ENCODE measurements at regions not wholly inside any gene's neighbourhood (a gene's known extent, or its start where the extent isn't known, plus 50 kb on each side); places are given as distances from the start of the nearest gene placed in this dataset.

GRCh38 chr5:105414067-105414466 is 1851.5 kb upstream of the NUDT12 start:
- Histone ChIP-seq H3K27ac (ENCODE audit: low read depth, low read length) (no peak overlapping the region), H3K9ac (ENCODE audit: low read length) (no peak overlapping the region), H3K79me2 (ENCODE audit: control insufficient read depth, insufficient read depth, low read length) (no peaks in the 10 kb centered on the region), H4K8ac (ENCODE audit: low read depth, low read length) (no peak overlapping the region), H3K56ac (ENCODE audit: low read length) (no peak overlapping the region), H3K18ac (ENCODE audit: low read length) (no peak overlapping the region), H3K4me1 (ENCODE audit: control insufficient read depth, low read depth, low read length) (no peaks in the 10 kb centered on the region), H3K79me1 (ENCODE audit: low read length) (no peaks in the 10 kb centered on the region), H3K36me3 (ENCODE audit: control insufficient read depth, insufficient read depth, low read length) (no peaks in the 10 kb centered on the region), H2BK120ac (ENCODE audit: low read depth, low read length) (no peak overlapping the region), H3K27me3 (ENCODE audit: insufficient read depth, low read length, poor library complexity) (no peaks in the 10 kb centered on the region), H3K4me3 (ENCODE audit: low read length) (no peak overlapping the region), H4K5ac (ENCODE audit: low read length) (no peak overlapping the region), H2BK15ac (replicated peaks; ENCODE audit: low read depth) (no peak overlapping the region), H3K23ac (ENCODE audit: low read length) (no peak overlapping the region), H3K4ac (ENCODE audit: low read depth, low read length) (no peak overlapping the region), H2BK5ac (ENCODE audit: low read length) (no peak overlapping the region), H3K4me2 (ENCODE audit: low read length) (no peak overlapping the region), H2AK5ac (ENCODE audit: low read length) (no peak overlapping the region)
- DNase-seq, result no peak
- no CpG with 5 or more reads among the region's 3 CpGs for whole genome bisulfite sequencing (ENCODE audit: extremely low coverage, insufficient coverage, low lambda C conversion rate)

GRCh38 chr5:105413406-105413990 is 1850.9 kb upstream of the NUDT12 start:
- Histone ChIP-seq H3K9ac (ENCODE audit: low read length) (no peak overlapping the region), H3K79me2 (ENCODE audit: control insufficient read depth, insufficient read depth, low read length) (no peaks in the 10 kb centered on the region), H3K36me3 (ENCODE audit: control insufficient read depth, insufficient read depth, low read length) (no peaks in the 10 kb centered on the region), H3K23ac (ENCODE audit: low read length) (no peak overlapping the region), H3K4me2 (ENCODE audit: low read length) (no peak overlapping the region), H3K4me1 (ENCODE audit: control insufficient read depth, low read depth, low read length) (no peaks in the 10 kb centered on the region), H2BK15ac (replicated peaks; ENCODE audit: low read depth) (no peak overlapping the region), H3K56ac (ENCODE audit: low read length) (no peak overlapping the region), H3K18ac (ENCODE audit: low read length) (no peak overlapping the region), H2BK5ac (ENCODE audit: low read length) (no peak overlapping the region), H2AK5ac (ENCODE audit: low read length) (no peak overlapping the region), H4K5ac (ENCODE audit: low read length) (no peak overlapping the region), H2BK120ac (ENCODE audit: low read depth, low read length) (no peak overlapping the region), H3K4me3 (ENCODE audit: low read length) (no peak overlapping the region), H4K8ac (ENCODE audit: low read depth, low read length) (no peak overlapping the region), H3K27me3 (ENCODE audit: insufficient read depth, low read length, poor library complexity) (no peaks in the 10 kb centered on the region), H3K79me1 (ENCODE audit: low read length) (no peaks in the 10 kb centered on the region), H3K27ac (ENCODE audit: low read depth, low read length) (no peak overlapping the region), H3K4ac (ENCODE audit: low read depth, low read length) (no peak overlapping the region)
- WGBS (ENCODE audit: extremely low coverage, insufficient coverage, low lambda C conversion rate), result no CpG with 5 or more reads among the region's 9 CpGs
- no peak for DNase-seq

- no peak overlapping the region for H4K5ac ChIP-seq (ENCODE audit: low read length)
- H2BK5ac ChIP-seq (ENCODE audit: low read length), result no peak overlapping the region
- H2BK120ac ChIP-seq (ENCODE audit: low read depth, low read length), result no peak overlapping the region
- no peak overlapping the region for H3K18ac ChIP-seq (ENCODE audit: low read length)
- H3K36me3 ChIP-seq (ENCODE audit: control insufficient read depth, insufficient read depth, low read length), result no peaks in the 10 kb centered on the region
- no peak overlapping the region for H3K23ac ChIP-seq (ENCODE audit: low read length)
- no peak overlapping the region for H3K27ac ChIP-seq (ENCODE audit: low read depth, low read length)
- H3K79me1 ChIP-seq (ENCODE audit: low read length), result no peaks in the 10 kb centered on the region
- no CpG with 5 or more reads among the region's 1 CpG for WGBS (ENCODE audit: extremely low coverage, insufficient coverage, low lambda C conversion rate)
- H2AK5ac ChIP-seq (ENCODE audit: low read length), result no peak overlapping the region
- no peak overlapping the region for H2BK15ac ChIP-seq (replicated peaks; ENCODE audit: low read depth)
- H3K4me3 ChIP-seq (ENCODE audit: low read length), result no peak overlapping the region
- no peak overlapping the region for H3K9ac ChIP-seq (ENCODE audit: low read length)
- no peak overlapping the region for H3K56ac ChIP-seq (ENCODE audit: low read length)
- H3K4ac ChIP-seq (ENCODE audit: low read depth, low read length), result no peak overlapping the region
- H4K8ac ChIP-seq (ENCODE audit: low read depth, low read length), result no peak overlapping the region
- H3K79me2 ChIP-seq (ENCODE audit: control insufficient read depth, insufficient read depth, low read length), result no peaks in the 10 kb centered on the region
- H3K27me3 ChIP-seq (ENCODE audit: insufficient read depth, low read length, poor library complexity), result no peaks in the 10 kb centered on the region
- H3K4me2 ChIP-seq (ENCODE audit: low read length), result no peak overlapping the region
- no peaks in the 10 kb centered on the region for H3K4me1 ChIP-seq (ENCODE audit: control insufficient read depth, low read depth, low read length)
- DNase-seq, result no peak
These were observed 1847.1 kb upstream of the NUDT12 start for GRCh38 chr5:105409695-105410094.

GRCh38 chr5:105407200-105407599 is 1844.6 kb upstream of the NUDT12 start:
- Histone ChIP-seq H3K4ac (ENCODE audit: low read depth, low read length) (no peak overlapping the region), H4K8ac (ENCODE audit: low read depth, low read length) (no peak overlapping the region), H3K23ac (ENCODE audit: low read length) (no peak overlapping the region), H2BK15ac (replicated peaks; ENCODE audit: low read depth) (no peak overlapping the region), H3K18ac (ENCODE audit: low read length) (no peak overlapping the region), H3K9ac (ENCODE audit: low read length) (no peak overlapping the region), H3K79me1 (ENCODE audit: low read length) (no peaks in the 10 kb centered on the region), H4K5ac (ENCODE audit: low read length) (no peak overlapping the region), H3K27me3 (ENCODE audit: insufficient read depth, low read length, poor library complexity) (no peaks in the 10 kb centered on the region), H3K27ac (ENCODE audit: low read depth, low read length) (no peak overlapping the region), H3K4me3 (ENCODE audit: low read length) (no peak overlapping the region), H2AK5ac (ENCODE audit: low read length) (no peak overlapping the region), H3K4me2 (ENCODE audit: low read length) (no peak overlapping the region), H3K4me1 (ENCODE audit: control insufficient read depth, low read depth, low read length) (no peaks in the 10 kb centered on the region), H3K79me2 (ENCODE audit: control insufficient read depth, insufficient read depth, low read length) (no peaks in the 10 kb centered on the region), H3K56ac (ENCODE audit: low read length) (no peak overlapping the region), H3K36me3 (ENCODE audit: control insufficient read depth, insufficient read depth, low read length) (no peaks in the 10 kb centered on the region), H2BK120ac (ENCODE audit: low read depth, low read length) (no peak overlapping the region), H2BK5ac (ENCODE audit: low read length) (no peak overlapping the region)
- DNase-seq, result no peak
- WGBS (ENCODE audit: extremely low coverage, insufficient coverage, low lambda C conversion rate), result no CpG with 5 or more reads among the region's 1 CpG

- Histone ChIP-seq H3K79me2 (ENCODE audit: control insufficient read depth, insufficient read depth, low read length) (no peaks in the 10 kb centered on the region), H4K5ac (ENCODE audit: low read length) (no peak overlapping the region), H3K27ac (ENCODE audit: low read depth, low read length) (no peak overlapping the region), H2BK120ac (ENCODE audit: low read depth, low read length) (no peak overlapping the region), H3K79me1 (ENCODE audit: low read length) (no peaks in the 10 kb centered on the region), H3K4me3 (ENCODE audit: low read length) (no peak overlapping the region), H3K9ac (ENCODE audit: low read length) (no peak overlapping the region), H3K18ac (ENCODE audit: low read length) (no peak overlapping the region), H3K4me1 (ENCODE audit: control insufficient read depth, low read depth, low read length) (no peaks in the 10 kb centered on the region), H3K23ac (ENCODE audit: low read length) (no peak overlapping the region), H3K4me2 (ENCODE audit: low read length) (no peak overlapping the region), H3K36me3 (ENCODE audit: control insufficient read depth, insufficient read depth, low read length) (no peaks in the 10 kb centered on the region), H3K4ac (ENCODE audit: low read depth, low read length) (no peak overlapping the region), H3K27me3 (ENCODE audit: insufficient read depth, low read length, poor library complexity) (no peaks in the 10 kb centered on the region), H2BK15ac (replicated peaks; ENCODE audit: low read depth) (no peak overlapping the region), H2AK5ac (ENCODE audit: low read length) (no peak overlapping the region), H3K56ac (ENCODE audit: low read length) (no peak overlapping the region), H2BK5ac (ENCODE audit: low read length) (no peak overlapping the region), H4K8ac (ENCODE audit: low read depth, low read length) (no peak overlapping the region)
- DNase-seq, result no peak
- no CpG with 5 or more reads among the region's 1 CpG for WGBS (ENCODE audit: extremely low coverage, insufficient coverage, low lambda C conversion rate)
These were observed 1835.2 kb upstream of the NUDT12 start for GRCh38 chr5:105397749-105398148.

GRCh38 chr5:105392710-105393149 is 1830.1 kb upstream of the NUDT12 start:
- H3K36me3 ChIP-seq (ENCODE audit: control insufficient read depth, insufficient read depth, low read length), result no peaks in the 10 kb centered on the region
- no peaks in the 10 kb centered on the region for H3K79me2 ChIP-seq (ENCODE audit: control insufficient read depth, insufficient read depth, low read length)
- H3K79me1 ChIP-seq (ENCODE audit: low read length), result no peaks in the 10 kb centered on the region
- H3K56ac ChIP-seq (ENCODE audit: low read length), result no peak overlapping the region
- no peak overlapping the region for H3K4ac ChIP-seq (ENCODE audit: low read depth, low read length)
- no peaks in the 10 kb centered on the region for H3K4me1 ChIP-seq (ENCODE audit: control insufficient read depth, low read depth, low read length)
- no peak for DNase-seq
- H2BK5ac ChIP-seq (ENCODE audit: low read length), result no peak overlapping the region
- H3K18ac ChIP-seq (ENCODE audit: low read length), result no peak overlapping the region
- H4K8ac ChIP-seq (ENCODE audit: low read depth, low read length), result no peak overlapping the region
- H4K5ac ChIP-seq (ENCODE audit: low read length), result no peak overlapping the region
- H3K9ac ChIP-seq (ENCODE audit: low read length), result no peak overlapping the region
- H3K4me3 ChIP-seq (ENCODE audit: low read length), result no peak overlapping the region
- WGBS (ENCODE audit: extremely low coverage, insufficient coverage, low lambda C conversion rate), result no CpG with 5 or more reads among the region's 18 CpGs
- no peak overlapping the region for H3K27ac ChIP-seq (ENCODE audit: low read depth, low read length)
- H3K23ac ChIP-seq (ENCODE audit: low read length), result no peak overlapping the region
- H2BK15ac ChIP-seq (replicated peaks; ENCODE audit: low read depth), result no peak overlapping the region
- H2BK120ac ChIP-seq (ENCODE audit: low read depth, low read length), result no peak overlapping the region
- no peak overlapping the region for H2AK5ac ChIP-seq (ENCODE audit: low read length)
- H3K27me3 ChIP-seq (ENCODE audit: insufficient read depth, low read length, poor library complexity), result no peaks in the 10 kb centered on the region
- no peak overlapping the region for H3K4me2 ChIP-seq (ENCODE audit: low read length)
